ENCODE measurements at regions not wholly inside any gene's neighbourhood (a gene's known extent, or its start where the extent isn't known, plus 50 kb on each side); places are given as distances from the start of the nearest gene placed in this dataset.

DNA sequence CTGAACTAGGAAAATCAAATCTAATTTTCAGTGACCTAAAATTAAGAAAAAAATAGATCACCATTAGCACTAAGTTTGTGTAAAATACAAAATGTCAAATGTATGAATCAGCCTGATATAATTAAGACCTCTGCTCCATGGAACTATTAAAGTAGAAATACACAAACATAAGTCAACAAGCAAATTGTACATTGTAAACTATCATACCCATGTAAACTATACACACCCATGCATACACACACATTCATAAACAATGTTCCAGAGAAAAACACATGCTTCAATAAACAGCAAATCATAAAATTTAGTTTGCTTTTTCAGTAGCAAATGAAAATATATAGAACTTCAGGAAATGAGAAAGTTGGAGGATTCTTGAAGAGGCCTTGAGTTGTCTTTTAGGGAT lies 199.7 kb upstream of the VSTM2A start:
- TF ChIP-seq, protein P1, sequence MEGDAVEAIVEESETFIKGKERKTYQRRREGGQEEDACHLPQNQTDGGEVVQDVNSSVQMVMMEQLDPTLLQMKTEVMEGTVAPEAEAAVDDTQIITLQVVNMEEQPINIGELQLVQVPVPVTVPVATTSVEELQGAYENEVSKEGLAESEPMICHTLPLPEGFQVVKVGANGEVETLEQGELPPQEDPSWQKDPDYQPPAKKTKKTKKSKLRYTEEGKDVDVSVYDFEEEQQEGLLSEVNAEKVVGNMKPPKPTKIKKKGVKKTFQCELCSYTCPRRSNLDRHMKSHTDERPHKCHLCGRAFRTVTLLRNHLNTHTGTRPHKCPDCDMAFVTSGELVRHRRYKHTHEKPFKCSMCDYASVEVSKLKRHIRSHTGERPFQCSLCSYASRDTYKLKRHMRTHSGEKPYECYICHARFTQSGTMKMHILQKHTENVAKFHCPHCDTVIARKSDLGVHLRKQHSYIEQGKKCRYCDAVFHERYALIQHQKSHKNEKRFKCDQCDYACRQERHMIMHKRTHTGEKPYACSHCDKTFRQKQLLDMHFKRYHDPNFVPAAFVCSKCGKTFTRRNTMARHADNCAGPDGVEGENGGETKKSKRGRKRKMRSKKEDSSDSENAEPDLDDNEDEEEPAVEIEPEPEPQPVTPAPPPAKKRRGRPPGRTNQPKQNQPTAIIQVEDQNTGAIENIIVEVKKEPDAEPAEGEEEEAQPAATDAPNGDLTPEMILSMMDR (IDR thresholded peaks at IDR 0.05): no peak
- TF ChIP-seq EP300 (IDR thresholded peaks at IDR 0.05): no peak
